Heart right ventricle (tissue), 16 donors: ENCODE measurements at regions not wholly inside any gene's neighbourhood (a gene's known extent, or its start where the extent isn't known, plus 50 kb on each side); places are given as distances from the start of the nearest gene placed in this dataset.

Experiments used
- ATAC-seq, 8 donors: fragments of 200-7000 bp; cut with Tn5 transposase; one replicate each; pipeline ENCODE4 v1.9.1; 2020; ENCODE audit warnings: mild to moderate bottlenecking in 8 of 8, moderate library complexity in 8 of 8, moderate number of reproducible peaks in 1 of 8
- DNase-seq, 2 donors: peaks; one replicate each; pipeline ENCODE4 v3.0.0-alpha.2; 2020
- H3K27ac ChIP-seq, 10 donors: fragments of 200-600 bp; sonication (generic) in 2 of 10; one replicate each; pipeline versions ENCODE4 v1.5.0 to v1.8.0; 2020 to 2022; ENCODE audit warnings: mild to moderate bottlenecking in 3 of 10
- H3K27me3 ChIP-seq, 7 donors: fragments of 200-600 bp; one replicate each; pipeline ENCODE4 v1.8.0; 2021 to 2022; ENCODE audit warnings: mild to moderate bottlenecking in 2 of 7
- H3K36me3 ChIP-seq, 9 donors: fragments of 200-600 bp; sonication (generic) in 1 of 9; one replicate each; pipeline versions ENCODE4 v1.5.0 to v1.8.0; 2020 to 2022; ENCODE audit warnings: mild to moderate bottlenecking in 2 of 9
- H3K4me1 ChIP-seq, 9 donors: fragments of 200-600 bp; sonication (generic) in 1 of 9; one replicate each; pipeline versions ENCODE4 v1.5.0 to v1.8.0; 2020 to 2022; ENCODE audit warnings: mild to moderate bottlenecking in 4 of 9
- H3K4me3 ChIP-seq, 10 donors: fragments of 200-600 bp; sonication (generic) in 2 of 10; one replicate each; pipeline versions ENCODE4 v1.5.0 to v1.8.0; 2020 to 2022; ENCODE audit warnings: mild to moderate bottlenecking in 7 of 10, moderate library complexity in 2 of 10
- H3K9me3 ChIP-seq, 11 donors: fragments of 200-600 bp in 10 of 11; sonication (generic) in 2 of 11; one replicate each; pipeline versions ENCODE4 v1.5.0 to v1.8.0; 2013 to 2022; ENCODE audit warnings: mild to moderate bottlenecking in 2 of 11, control low read depth in 1 of 11, moderate library complexity in 1 of 11
- CTCF ChIP-seq, 9 donors: fragments of 200-600 bp; sonication (generic) in 2 of 9; IDR thresholded peaks; one replicate each; pipeline versions ENCODE4 v1.5.0 to v1.8.0; 2021 to 2022; ENCODE audit warnings: antibody characterized with exemption in 9 of 9, mild to moderate bottlenecking in 5 of 9, moderate library complexity in 1 of 9
- WGBS, 2 donors: extraction: QIAGEN DNeasy Blood & Tissue Kit; methylation state at CpG; one replicate each; pipeline ENCODE4 v1.1.7; 2013; ENCODE audit warnings: inconsistent platforms in 1 of 2; 5-methylcytosine and 5-hydroxymethylcytosine counted together
- intact Hi-C, 10 donors: fragments of 100-400 bp; cut with DNase I; formaldehyde crosslinking; loops; one replicate each; pipeline versions ENCODE4 v1.11.1 to v1.14.2; 2022
- donor health status: Arrhythmogenic right ventricular cardiomyopathy.
- donor health status: ischemic (EF 13 %, LVEDD 7.1; RV severe dilation, severe dysfunction).
- donor health status: healthy with polysubstance abuse.
- donor health status: DM: no; HTN: yes; CAD: no.
- donor health status: DM: no; HTN: no; CAD: no.
- donor health status: ischemic (EF 25% LVEDD 6.9; RV normal size, moderate dysfunction).
- donor health status: ischemic (EF 25% LVEDD 5.7; RV mildly dilated, moderate dysfunction).
- donor health status: healthy.
- donor health status: DM: yes; HTN: yes; CAD: no.
- donor health status: Ischemic cardiomyopathy.
- donor health status: ischemic (EF 35%, LVEDD 5.7; RV mildly dilated, moderate dysfunction).
- donor health status: nonischemic (EF 11% LVEDD 7.7; RV severe dilation, severe dysfunction).
- donor health status: DM: yes; HTN: yes; CAD: no.
- donor health status: PGD.
- donor health status: ischemic (EF 29% LVEDD 5.4; RV normal size, mild dysfunction).
- donor health status: nonischemic (EF 23%, LVEDD 6.1; RV moderate dilation, normal function).

- Histone ChIP-seq H3K4me1 (no peaks in the 10 kb centered on the region), H3K27me3 (no peaks in the 10 kb centered on the region), H3K27ac (no peak overlapping the region), H3K9me3 (peaks cover 0 to 4% (median 0%) of the 10 kb centered on the region in 11 donors), H3K36me3 (no peaks in the 10 kb centered on the region), H3K4me3 (no peak overlapping the region)
- intact Hi-C loops = loop anchor here in 1 of 10 donors (5.0 kb wide), 1 partner anchor 203 kb away; no protein-coding TSS in a partner anchor
- TF ChIP-seq CTCF (IDR thresholded peaks at IDR 0.05) = no peak
- ATAC-seq (no peak), DNase-seq (no peak)
These were observed 467.7 kb upstream of the MEF2C start for GRCh38 chr5:89350684-89351083.

GRCh38 chr5:89349246-89349980 lies 466.4 kb upstream of the MEF2C start:
- Histone ChIP-seq H3K9me3 (peaks cover 0 to 4% (median 0%) of the 10 kb centered on the region in 11 donors), H3K4me3 (no peak overlapping the region), H3K4me1 (no peaks in the 10 kb centered on the region), H3K36me3 (no peaks in the 10 kb centered on the region), H3K27me3 (no peaks in the 10 kb centered on the region), H3K27ac (no peak overlapping the region)
- WGBS, 2 donors = 81 to 88% methylated on average over 3 of the region's 3 CpGs
- no peak for DNase-seq
- ATAC-seq = no peak
- intact Hi-C loops = no loop called here
- TF ChIP-seq CTCF (IDR thresholded peaks at IDR 0.05) = no peak

GRCh38 chr5:89346573-89346972 lies 463.6 kb upstream of the MEF2C start:
- Histone ChIP-seq H3K4me3 (no peak overlapping the region), H3K27me3 (no peaks in the 10 kb centered on the region), H3K4me1 (no peaks in the 10 kb centered on the region), H3K9me3 (peaks cover 0 to 4% (median 0%) of the 10 kb centered on the region in 11 donors), H3K27ac (no peak overlapping the region), H3K36me3 (no peaks in the 10 kb centered on the region)
- ATAC-seq = no peak
- TF ChIP-seq CTCF (IDR thresholded peaks at IDR 0.05) = no peak
- no peak for DNase-seq
- 58 to 82% methylated on average over 1 of the region's 1 CpG for WGBS, 2 donors
- intact Hi-C loops = no loop called here

- Histone ChIP-seq H3K4me3 (no peak overlapping the region), H3K36me3 (no peaks in the 10 kb centered on the region), H3K9me3 (peaks cover 0 to 4% (median 0%) of the 10 kb centered on the region in 11 donors), H3K27me3 (no peaks in the 10 kb centered on the region), H3K27ac (no peak overlapping the region), H3K4me1 (peaks cover 0 to 6% (median 0%) of the 10 kb centered on the region in 9 donors)
- intact Hi-C loops = no loop called here
- DNase-seq (no peak), ATAC-seq (no peak)
- no peak for TF ChIP-seq CTCF (IDR thresholded peaks at IDR 0.05)
- WGBS, 2 donors = 41 to 55% methylated on average over 4 of the region's 4 CpGs
These were observed 460.7 kb upstream of the MEF2C start for GRCh38 chr5:89343666-89344065.
